Liver (tissue), 3 donors: ENCODE measurements at regions not wholly inside any gene's neighbourhood (a gene's known extent, or its start where the extent isn't known, plus 50 kb on each side); places are given as distances from the start of the nearest gene placed in this dataset.

Experiments used
- GABPA ChIP-seq, 2 donors: IDR thresholded peaks in 1 of 2; conservative IDR thresholded peaks in 1 of 2; 2 replicates each; pipeline ENCODE4 v1.6.1; 2016; ENCODE audit warnings: antibody characterized with exemption in 2 of 2, mild to moderate bottlenecking in 1 of 2, moderate library complexity in 1 of 2
- HNF4A ChIP-seq, 2 donors: conservative IDR thresholded peaks; 2 replicates each; pipeline ENCODE4 v1.6.1; 2016; ENCODE audit warnings: antibody characterized with exemption in 2 of 2, mild to moderate bottlenecking in 2 of 2
- JUND ChIP-seq, 2 donors: IDR thresholded peaks; 2 replicates each; pipeline ENCODE4 v1.6.1; 2016; ENCODE audit warnings: antibody characterized with exemption in 2 of 2
- RAD21 ChIP-seq, 2 donors: IDR thresholded peaks; 2 replicates each; pipeline ENCODE4 v1.6.1; 2016; ENCODE audit warnings: antibody characterized with exemption in 2 of 2, mild to moderate bottlenecking in 2 of 2
- TF ChIP-seq, protein P1 (sequence below): fragments of 150-350 bp; IDR thresholded peaks from 2 replicates; pipeline ENCODE4 v1.5.1; 2017; ENCODE audit warnings: improper control_type of control experiment, low read depth, low read length; ENCODE audit not compliant: missing input control
- TF ChIP-seq, protein P2 (sequence below): IDR thresholded peaks from 2 replicates; pipeline ENCODE4 v1.6.1; 2016; ENCODE audit warnings: antibody characterized with exemption, mild to moderate bottlenecking
- TF ChIP-seq, protein P3 (sequence below): IDR thresholded peaks from 2 replicates; pipeline ENCODE4 v1.6.1; 2016; ENCODE audit warnings: antibody characterized with exemption
- donor health status: healthy.
- donor health status: healthy.

DNA sequence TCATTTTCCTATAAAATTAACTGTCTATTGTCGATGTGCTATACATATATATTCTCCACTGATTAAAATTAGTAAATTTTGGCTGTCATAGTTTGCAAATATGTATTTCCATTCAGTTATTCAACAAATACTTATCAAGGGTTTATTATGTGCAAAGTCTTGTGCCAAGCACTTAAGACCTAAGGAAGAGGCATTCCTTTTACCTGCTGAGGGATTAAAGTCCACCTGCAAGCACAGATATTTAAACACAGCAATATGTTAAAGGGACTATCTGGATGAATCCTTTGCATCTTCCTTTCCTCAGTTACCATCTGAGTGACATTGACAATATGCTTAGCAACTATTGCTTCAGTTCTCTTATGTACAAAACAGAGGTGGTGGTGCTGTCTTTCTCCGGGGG, 89.3 kb downstream of the LIG4 start:
- TF ChIP-seq, protein P1, sequence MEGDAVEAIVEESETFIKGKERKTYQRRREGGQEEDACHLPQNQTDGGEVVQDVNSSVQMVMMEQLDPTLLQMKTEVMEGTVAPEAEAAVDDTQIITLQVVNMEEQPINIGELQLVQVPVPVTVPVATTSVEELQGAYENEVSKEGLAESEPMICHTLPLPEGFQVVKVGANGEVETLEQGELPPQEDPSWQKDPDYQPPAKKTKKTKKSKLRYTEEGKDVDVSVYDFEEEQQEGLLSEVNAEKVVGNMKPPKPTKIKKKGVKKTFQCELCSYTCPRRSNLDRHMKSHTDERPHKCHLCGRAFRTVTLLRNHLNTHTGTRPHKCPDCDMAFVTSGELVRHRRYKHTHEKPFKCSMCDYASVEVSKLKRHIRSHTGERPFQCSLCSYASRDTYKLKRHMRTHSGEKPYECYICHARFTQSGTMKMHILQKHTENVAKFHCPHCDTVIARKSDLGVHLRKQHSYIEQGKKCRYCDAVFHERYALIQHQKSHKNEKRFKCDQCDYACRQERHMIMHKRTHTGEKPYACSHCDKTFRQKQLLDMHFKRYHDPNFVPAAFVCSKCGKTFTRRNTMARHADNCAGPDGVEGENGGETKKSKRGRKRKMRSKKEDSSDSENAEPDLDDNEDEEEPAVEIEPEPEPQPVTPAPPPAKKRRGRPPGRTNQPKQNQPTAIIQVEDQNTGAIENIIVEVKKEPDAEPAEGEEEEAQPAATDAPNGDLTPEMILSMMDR: no peak
- TF ChIP-seq RAD21 (IDR thresholded peaks at IDR 0.05) (no peak), GABPA (IDR thresholded peaks at IDR 0.05 in 1 of 2, conservative IDR thresholded peaks at IDR 0.05 in 1 of 2) (no peak), JUND (IDR thresholded peaks at IDR 0.05) (no peak), HNF4A (conservative IDR thresholded peaks at IDR 0.05) (no peak)
- TF ChIP-seq, protein P2, sequence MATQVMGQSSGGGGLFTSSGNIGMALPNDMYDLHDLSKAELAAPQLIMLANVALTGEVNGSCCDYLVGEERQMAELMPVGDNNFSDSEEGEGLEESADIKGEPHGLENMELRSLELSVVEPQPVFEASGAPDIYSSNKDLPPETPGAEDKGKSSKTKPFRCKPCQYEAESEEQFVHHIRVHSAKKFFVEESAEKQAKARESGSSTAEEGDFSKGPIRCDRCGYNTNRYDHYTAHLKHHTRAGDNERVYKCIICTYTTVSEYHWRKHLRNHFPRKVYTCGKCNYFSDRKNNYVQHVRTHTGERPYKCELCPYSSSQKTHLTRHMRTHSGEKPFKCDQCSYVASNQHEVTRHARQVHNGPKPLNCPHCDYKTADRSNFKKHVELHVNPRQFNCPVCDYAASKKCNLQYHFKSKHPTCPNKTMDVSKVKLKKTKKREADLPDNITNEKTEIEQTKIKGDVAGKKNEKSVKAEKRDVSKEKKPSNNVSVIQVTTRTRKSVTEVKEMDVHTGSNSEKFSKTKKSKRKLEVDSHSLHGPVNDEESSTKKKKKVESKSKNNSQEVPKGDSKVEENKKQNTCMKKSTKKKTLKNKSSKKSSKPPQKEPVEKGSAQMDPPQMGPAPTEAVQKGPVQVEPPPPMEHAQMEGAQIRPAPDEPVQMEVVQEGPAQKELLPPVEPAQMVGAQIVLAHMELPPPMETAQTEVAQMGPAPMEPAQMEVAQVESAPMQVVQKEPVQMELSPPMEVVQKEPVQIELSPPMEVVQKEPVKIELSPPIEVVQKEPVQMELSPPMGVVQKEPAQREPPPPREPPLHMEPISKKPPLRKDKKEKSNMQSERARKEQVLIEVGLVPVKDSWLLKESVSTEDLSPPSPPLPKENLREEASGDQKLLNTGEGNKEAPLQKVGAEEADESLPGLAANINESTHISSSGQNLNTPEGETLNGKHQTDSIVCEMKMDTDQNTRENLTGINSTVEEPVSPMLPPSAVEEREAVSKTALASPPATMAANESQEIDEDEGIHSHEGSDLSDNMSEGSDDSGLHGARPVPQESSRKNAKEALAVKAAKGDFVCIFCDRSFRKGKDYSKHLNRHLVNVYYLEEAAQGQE: no peak
- TF ChIP-seq, protein P3, sequence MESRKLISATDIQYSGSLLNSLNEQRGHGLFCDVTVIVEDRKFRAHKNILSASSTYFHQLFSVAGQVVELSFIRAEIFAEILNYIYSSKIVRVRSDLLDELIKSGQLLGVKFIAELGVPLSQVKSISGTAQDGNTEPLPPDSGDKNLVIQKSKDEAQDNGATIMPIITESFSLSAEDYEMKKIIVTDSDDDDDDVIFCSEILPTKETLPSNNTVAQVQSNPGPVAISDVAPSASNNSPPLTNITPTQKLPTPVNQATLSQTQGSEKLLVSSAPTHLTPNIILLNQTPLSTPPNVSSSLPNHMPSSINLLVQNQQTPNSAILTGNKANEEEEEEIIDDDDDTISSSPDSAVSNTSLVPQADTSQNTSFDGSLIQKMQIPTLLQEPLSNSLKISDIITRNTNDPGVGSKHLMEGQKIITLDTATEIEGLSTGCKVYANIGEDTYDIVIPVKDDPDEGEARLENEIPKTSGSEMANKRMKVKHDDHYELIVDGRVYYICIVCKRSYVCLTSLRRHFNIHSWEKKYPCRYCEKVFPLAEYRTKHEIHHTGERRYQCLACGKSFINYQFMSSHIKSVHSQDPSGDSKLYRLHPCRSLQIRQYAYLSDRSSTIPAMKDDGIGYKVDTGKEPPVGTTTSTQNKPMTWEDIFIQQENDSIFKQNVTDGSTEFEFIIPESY: no peak
